ENCODE measurements at regions not wholly inside any gene's neighbourhood (a gene's known extent, or its start where the extent isn't known, plus 50 kb on each side); places are given as distances from the start of the nearest gene placed in this dataset.

- no peak for DNase-seq (ENCODE audit: low spot score)
Measured at GRCh38 chr12:115037830-115038229, 353.9 kb upstream of the TBX3 start.

DNA sequence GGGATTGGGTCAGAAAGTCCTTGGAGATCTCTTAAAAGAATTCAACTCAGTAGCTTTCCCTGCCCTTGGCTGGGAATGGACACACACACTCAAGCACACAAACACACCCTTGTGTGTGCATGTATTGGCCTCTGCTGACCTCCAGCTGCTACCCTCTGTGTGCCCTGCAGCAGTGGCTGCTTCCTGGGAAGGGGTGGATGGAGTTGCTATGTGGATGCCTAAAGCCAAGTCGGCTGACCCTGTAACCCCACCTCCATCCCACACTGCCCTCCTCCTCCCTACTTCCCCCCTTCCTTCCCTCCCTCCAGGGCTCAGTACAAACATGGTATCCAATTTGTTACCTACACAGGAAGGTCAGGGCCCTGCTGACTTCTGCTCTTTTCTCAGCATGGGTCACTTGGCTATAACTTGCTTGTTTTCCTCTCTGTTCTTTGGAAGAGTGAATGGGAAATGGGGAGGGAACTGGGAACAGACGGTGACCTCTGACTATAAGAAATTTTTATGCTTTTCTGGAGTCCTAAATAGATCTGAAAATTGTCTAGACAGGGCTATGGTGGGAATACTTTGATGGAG, 351.6 kb upstream of the TBX3 start:
- DNase-seq (ENCODE audit: low spot score): no peak

GRCh38 chr12:115032521-115032920, 348.5 kb upstream of the TBX3 start:
- DNase-seq (ENCODE audit: low spot score): no peak

DNA sequence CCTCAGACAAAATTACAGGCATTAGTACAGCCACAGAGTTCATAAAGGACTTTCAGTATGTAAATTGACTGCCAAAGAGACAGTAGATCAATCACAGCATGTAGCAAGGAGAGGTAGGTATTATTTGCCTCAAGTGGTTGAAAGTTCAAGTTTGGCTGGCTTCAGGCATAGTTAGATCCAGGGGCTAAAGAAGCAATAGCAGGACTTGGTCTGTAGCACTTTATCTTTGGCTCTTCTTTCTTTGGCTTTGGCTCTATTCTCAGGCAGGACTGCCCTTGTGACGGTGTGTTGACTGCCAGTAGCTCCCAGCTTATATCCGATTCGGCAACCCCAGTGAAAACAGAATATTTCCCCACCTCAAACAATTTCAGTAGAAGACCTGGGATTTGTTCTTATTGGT, 346.0 kb upstream of the TBX3 start:
- no peak for DNase-seq (ENCODE audit: low spot score)

DNA sequence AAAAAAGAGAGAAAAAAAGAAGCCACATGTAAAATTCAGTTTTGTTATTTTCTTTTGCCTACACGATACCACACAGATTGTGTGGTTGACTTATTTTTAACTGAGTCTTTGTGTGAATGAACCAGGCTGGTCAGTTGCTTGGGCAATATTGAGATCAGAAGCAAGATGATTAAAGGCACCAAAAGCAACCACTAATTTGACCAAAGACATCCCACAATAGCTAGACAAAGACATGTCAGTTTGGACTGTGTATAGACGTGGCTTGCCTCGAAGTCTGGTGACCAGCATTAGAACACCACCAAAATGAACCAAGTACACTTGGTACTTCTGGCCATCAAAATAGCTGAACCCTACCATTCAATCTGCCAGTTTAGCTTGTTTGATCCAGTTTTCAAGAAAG, 340.6 kb upstream of the TBX3 start:
- DNase-seq (ENCODE audit: low spot score): no peak

GRCh38 chr12:115023279-115024265, 339.6 kb upstream of the TBX3 start:
- no peak for DNase-seq (ENCODE audit: low spot score)

GRCh38 chr12:115020091-115020490, 336.1 kb upstream of the TBX3 start:
- no peak for DNase-seq (ENCODE audit: low spot score)

- DNase-seq (ENCODE audit: low spot score): no peak
Measured at GRCh38 chr12:115017346-115017745, 333.4 kb upstream of the TBX3 start.

DNA sequence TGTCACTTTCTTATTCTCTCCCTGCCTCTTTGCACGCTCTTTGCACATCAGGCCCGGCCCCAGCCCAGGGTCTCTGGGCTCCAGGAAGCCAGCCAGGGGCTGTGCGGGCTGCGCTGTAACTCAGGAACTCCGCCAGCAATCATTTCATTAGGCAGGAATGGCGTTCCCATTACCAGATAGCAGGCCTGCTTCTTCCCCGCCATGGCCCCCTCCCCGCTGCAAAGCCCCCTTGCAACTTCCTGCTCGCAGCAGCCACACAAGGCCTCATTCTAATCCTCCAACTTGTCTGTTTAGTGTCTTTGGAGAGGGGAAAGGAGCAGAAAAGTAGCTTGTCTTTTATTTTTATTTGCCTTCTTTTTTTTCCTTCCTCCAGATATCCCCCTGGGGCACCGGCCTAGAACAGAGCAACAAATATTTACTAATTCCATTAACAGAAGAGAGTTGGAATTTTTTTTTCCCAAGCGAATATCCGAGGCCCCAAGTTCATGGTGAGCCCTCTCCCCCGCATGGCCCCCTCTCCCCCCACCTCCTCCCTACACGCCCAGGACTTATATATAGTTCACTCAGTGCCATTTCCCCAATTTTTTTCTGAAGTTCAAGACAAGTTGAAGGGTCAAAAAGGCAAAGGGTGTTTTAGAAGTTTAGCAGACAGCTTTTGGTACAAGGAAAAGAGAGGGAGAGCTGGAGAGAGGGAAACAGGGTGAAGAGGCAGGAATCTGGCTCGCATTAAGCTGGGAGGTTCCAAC, 329.4 kb upstream of the TBX3 start:
- peak; percentile 78 for DNase-seq (ENCODE audit: low spot score)

DNA sequence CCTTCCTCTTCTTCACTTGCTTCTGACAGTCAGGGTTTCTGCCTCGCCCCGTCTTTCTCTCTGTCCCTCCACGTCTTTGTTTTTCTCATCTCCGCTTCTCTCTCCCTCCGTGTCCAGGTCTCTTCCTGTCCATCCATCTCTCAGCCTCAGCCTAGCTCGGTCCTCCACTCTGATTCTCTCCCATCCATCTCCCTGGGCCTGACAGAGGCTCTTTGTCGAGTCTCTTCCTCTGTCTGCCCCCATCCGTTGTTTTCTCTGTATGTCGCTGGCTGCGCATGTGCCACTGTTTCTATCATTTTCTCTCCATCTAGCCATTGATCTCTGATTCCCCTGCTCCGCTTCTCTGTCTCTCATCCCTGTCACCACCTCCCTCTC, 328.9 kb upstream of the TBX3 start:
- no peak for DNase-seq (ENCODE audit: low spot score)

DNA sequence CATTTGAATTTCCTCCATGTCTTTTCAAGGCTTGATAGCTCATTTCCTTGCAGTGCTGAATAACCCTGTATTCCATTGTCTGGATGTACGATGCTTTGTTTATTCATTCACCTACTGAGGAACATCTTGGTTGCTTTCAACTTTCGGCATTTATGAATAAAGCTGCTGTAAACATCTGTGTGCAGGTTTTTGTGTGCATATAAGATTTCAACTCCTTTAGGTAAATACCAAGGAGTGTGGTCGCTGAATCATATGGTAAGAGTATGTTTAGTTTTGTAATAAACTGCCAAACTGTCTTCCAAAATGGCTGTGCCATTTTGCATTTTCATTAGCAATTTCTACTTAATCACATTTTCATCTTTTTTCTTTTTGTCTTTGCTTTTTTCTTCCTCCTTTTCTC, 327.7 kb upstream of the TBX3 start:
- DNase-seq (ENCODE audit: low spot score): no peak

- DNase-seq (ENCODE audit: low spot score): no peak
Measured at GRCh38 chr12:115010324-115010995, 326.5 kb upstream of the TBX3 start.

DNA sequence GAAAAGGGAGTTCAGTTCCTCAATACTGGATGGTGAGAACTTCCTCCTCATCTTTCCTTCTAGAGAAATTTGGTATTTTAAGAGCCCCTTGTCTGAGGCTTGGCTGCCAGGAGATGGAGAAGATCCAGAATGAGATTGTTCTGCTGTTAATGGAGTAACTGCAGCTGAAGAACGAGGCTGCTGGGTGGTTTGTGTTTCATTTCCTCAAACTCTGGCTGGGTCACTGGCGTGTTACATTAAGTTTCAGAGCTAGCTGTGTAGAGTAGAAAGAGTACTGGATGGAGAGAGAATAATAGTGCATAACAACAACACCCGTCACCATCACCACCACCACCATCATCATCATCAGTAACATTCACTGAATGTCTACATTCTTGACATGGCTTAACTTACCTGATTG, 325.0 kb upstream of the TBX3 start:
- no peak for DNase-seq (ENCODE audit: low spot score)

- DNase-seq (ENCODE audit: low spot score): no peak
Measured at GRCh38 chr12:115004470-115005146, 320.6 kb upstream of the TBX3 start.

DNA sequence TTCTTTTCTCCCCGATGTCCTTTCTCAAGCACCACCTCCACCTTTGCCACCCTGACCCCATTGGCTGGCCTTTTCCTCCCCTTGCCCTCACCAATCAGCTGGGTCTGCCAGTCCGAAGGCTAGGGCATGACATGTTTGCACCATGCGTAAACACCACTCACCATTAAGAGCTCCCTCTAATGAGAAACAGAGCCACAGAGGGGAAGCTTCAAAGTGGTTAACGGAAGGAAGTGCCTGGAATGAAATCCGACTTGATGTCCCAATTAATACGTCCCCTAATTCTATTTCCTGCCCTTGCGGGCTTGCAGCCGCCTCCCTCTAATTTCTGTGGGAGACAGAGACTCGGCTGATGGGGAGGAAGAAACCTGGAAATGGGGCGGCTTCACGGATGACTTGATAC, 318.5 kb upstream of the TBX3 start:
- DNase-seq (ENCODE audit: low spot score): peak; percentile 50

GRCh38 chr12:115001571-115002180, 317.7 kb upstream of the TBX3 start:
- no peak for DNase-seq (ENCODE audit: low spot score)

DNA sequence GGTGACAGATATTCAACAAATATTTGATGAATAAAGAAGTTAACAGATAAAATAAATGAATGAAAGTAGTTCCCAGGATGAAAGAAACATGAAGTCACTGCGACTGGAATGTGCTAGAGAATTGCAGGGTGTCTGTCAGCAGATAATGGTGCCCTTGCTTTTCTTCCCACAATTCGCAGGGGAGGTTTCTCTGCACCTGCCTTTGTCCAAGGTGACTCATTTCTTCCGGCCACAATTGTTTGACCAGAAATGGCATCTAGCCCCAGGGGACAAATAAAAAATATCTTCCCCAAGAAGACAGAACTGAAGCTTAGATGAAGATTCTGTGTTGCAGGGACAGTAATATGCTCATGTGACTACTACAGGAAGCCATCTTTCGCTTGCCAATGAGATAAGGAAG, 316.1 kb upstream of the TBX3 start:
- no peak for DNase-seq (ENCODE audit: low spot score)

GRCh38 chr12:114998750-114999128, 314.8 kb upstream of the TBX3 start:
- DNase-seq (ENCODE audit: low spot score): no peak

GRCh38 chr12:114998118-114998749, 314.3 kb upstream of the TBX3 start:
- no peak for DNase-seq (ENCODE audit: low spot score)

DNA sequence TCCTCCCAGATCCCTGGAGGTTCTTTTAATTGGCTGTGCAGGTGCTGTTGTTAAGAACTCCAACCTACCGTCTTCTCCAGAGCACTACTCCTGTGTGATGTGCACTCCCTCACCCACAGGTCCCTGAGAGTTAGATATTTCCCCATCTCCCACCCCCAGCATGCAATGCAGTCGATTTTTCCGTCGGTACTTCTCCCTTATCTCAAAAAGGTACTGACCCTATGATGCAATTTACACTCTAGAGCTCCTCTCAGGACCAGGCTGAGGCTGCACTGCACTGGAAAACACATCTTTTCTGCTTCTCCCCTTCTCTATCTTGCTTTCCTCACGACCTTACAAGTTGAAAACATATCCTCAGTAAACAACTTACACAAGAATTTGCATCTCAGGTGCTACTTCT, 312.4 kb upstream of the TBX3 start:
- DNase-seq (ENCODE audit: low spot score): no peak
